HEK293T (cell line): ENCODE measurements at regions not wholly inside any gene's neighbourhood (a gene's known extent, or its start where the extent isn't known, plus 50 kb on each side); places are given as distances from the start of the nearest gene placed in this dataset.

Experiments
- CTCF ChIA-PET: fragments of 350-600 bp; formaldehyde crosslinking; extraction: SDS; loops from one replicate; lab custom pipeline; 2021; ENCODE audit warnings: antibody characterized with exemption, inconsistent platforms; lab: Yijun Ruan, JAX
- POLR2A ChIA-PET: fragments of 350-600 bp; formaldehyde crosslinking; extraction: SDS; loops from one replicate; lab custom pipeline; 2020; ENCODE audit warnings: antibody characterized with exemption, inconsistent platforms; lab: Yijun Ruan, JAX
- DNase-seq: peaks from one replicate; pipeline ENCODE4 v3.0.0; 2012; ENCODE audit warnings: mixed read lengths; ENCODE audit errors: extremely low spot score
- ARNT ChIP-seq: fragments of 450-650 bp; IDR thresholded peaks from 2 replicates; pipeline ENCODE4 v1.6.1; 2017; ENCODE audit warnings: mild to moderate bottlenecking
- BHLHE40 ChIP-seq: fragments of 450-650 bp; IDR thresholded peaks from 2 replicates; pipeline ENCODE4 v1.6.1; 2016; ENCODE audit warnings: mild to moderate bottlenecking, moderate library complexity, borderline replicate concordance
- CTBP1 ChIP-seq: fragments of 450-650 bp; IDR thresholded peaks from 2 replicates; pipeline ENCODE4 v1.6.1; 2016; ENCODE audit warnings: borderline replicate concordance
- ELF4 ChIP-seq: fragments of 450-650 bp; IDR thresholded peaks from 2 replicates; pipeline ENCODE4 v1.6.1; 2017; ENCODE audit warnings: antibody characterized with exemption
- FOXA1 ChIP-seq: fragments of 450-650 bp; IDR thresholded peaks from 2 replicates; pipeline ENCODE4 v1.6.1; 2016; ENCODE audit warnings: mild to moderate bottlenecking
- FOXK2 ChIP-seq: fragments of 450-650 bp; IDR thresholded peaks from 2 replicates; pipeline ENCODE4 v1.6.1; 2016; ENCODE audit warnings: mild to moderate bottlenecking
- FOXM1 ChIP-seq: fragments of 450-650 bp; IDR thresholded peaks from 2 replicates; pipeline ENCODE4 v1.6.1; 2017; ENCODE audit warnings: mild to moderate bottlenecking, borderline replicate concordance
- HDGF ChIP-seq: fragments of 450-650 bp; IDR thresholded peaks from 2 replicates; pipeline ENCODE4 v1.6.1; 2017; ENCODE audit warnings: antibody characterized with exemption, borderline replicate concordance
- L3MBTL2 ChIP-seq: fragments of 450-650 bp; conservative IDR thresholded peaks from 2 replicates; pipeline ENCODE4 v1.6.1; 2016; ENCODE audit warnings: mild to moderate bottlenecking
- LEF1 ChIP-seq: fragments of 450-650 bp; IDR thresholded peaks from 2 replicates; pipeline ENCODE4 v1.6.1; 2017; ENCODE audit warnings: mild to moderate bottlenecking, borderline replicate concordance
- NFRKB ChIP-seq: fragments of 450-650 bp; IDR thresholded peaks from 2 replicates; pipeline ENCODE4 v1.6.1; 2016; ENCODE audit warnings: mild to moderate bottlenecking, moderate library complexity
- SP1 ChIP-seq: fragments of 450-650 bp; IDR thresholded peaks from 2 replicates; pipeline ENCODE4 v1.6.1; 2017
- SUZ12 ChIP-seq: fragments of 450-650 bp; IDR thresholded peaks from 2 replicates; pipeline ENCODE4 v1.6.1; 2016; ENCODE audit warnings: mild to moderate bottlenecking
- TARDBP ChIP-seq: fragments of 450-650 bp; IDR thresholded peaks from 2 replicates; pipeline ENCODE4 v1.6.1; 2016
- ZNF384 ChIP-seq: fragments of 450-650 bp; IDR thresholded peaks from 2 replicates; pipeline ENCODE4 v1.6.1; 2016
- TF ChIP-seq, protein P1 (sequence below): fragments of 450-650 bp; IDR thresholded peaks from 2 replicates; pipeline ENCODE4 v1.6.1; 2016

DNA sequence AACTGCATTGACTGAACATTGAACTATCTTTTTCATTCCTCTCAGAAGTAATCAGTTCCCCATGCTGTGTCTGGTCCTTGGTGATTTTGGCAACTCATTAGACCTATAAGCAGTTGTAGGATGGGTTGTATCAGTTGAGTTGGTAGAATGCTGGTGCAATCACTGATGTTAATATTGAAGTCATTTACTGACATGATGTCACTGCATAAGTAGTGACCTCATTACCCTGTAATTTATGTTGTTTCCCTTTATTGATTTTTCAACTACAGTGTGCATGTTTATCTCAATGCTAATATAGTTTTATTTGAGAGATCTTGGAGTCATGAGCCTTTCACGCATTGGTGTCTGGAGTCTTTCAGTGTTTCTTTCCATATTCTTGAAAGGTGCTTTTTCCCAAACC is 275.0 kb downstream of the SPATA31D1 start:
- no peak for TF ChIP-seq FOXK2
- no peak for TF ChIP-seq ARNT
- TF ChIP-seq HDGF = no peak
- no peak for TF ChIP-seq NFRKB
- no peak for TF ChIP-seq BHLHE40
- TF ChIP-seq CTBP1 = no peak
- no peak for TF ChIP-seq SP1
- no peak for TF ChIP-seq SUZ12
- TF ChIP-seq ELF4 = no peak
- no peak for DNase-seq
- ChIA-PET POLR2A (no interaction called here), CTCF (no interaction called here)

DNA sequence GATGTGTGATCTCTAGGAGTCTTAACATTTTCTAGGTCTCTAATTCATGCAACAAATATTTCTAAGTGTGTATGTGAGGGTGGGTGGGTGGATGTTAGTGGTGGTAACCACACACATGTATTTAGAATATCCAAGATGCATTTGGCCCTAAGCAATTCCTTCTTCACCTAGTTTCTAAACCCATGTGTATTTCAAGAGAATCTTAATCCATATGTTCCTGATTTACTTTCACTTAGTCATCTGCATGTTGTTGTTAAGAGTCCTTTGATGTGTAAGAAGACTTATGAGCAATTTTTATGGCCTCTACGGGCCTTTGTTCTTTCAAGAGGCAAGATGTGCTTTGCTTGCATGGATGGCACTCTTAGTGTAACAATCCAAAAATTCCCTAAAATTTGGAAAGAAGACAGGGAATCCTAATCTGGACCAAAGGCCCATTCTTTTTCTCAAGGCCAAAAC is 282.6 kb downstream of the SPATA31D1 start:
- ChIA-PET CTCF (no interaction called here), POLR2A (no interaction called here)
- TF ChIP-seq ZNF384 (no peak), FOXA1 (no peak), SP1 (no peak), NFRKB (no peak), FOXM1 (no peak), LEF1 (no peak), ARNT (no peak)
- no peak for DNase-seq

DNA sequence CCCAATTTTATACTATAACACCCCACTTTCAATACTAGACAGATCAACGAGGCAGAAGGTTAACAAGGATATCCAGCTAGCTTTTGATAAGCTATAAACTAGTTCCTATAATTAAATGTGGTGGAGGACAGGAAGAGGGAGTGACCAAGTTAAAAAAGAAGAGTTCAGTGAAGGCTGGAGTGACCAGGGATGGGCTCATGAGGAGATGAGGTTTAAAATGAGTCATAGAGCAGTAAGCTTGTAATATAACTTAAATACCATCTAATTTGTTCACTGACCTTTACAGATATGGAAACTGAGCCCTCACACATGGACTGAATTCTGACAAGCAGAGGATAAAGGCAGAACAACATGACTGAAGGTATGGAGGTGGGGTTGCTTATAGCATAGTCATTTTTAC is 284.5 kb downstream of the SPATA31D1 start:
- POLR2A ChIA-PET = no interaction called here
- TF ChIP-seq FOXA1 = no peak
- no peak for TF ChIP-seq ZNF384
- no peak for TF ChIP-seq FOXK2
- TF ChIP-seq NFRKB = no peak

DNA sequence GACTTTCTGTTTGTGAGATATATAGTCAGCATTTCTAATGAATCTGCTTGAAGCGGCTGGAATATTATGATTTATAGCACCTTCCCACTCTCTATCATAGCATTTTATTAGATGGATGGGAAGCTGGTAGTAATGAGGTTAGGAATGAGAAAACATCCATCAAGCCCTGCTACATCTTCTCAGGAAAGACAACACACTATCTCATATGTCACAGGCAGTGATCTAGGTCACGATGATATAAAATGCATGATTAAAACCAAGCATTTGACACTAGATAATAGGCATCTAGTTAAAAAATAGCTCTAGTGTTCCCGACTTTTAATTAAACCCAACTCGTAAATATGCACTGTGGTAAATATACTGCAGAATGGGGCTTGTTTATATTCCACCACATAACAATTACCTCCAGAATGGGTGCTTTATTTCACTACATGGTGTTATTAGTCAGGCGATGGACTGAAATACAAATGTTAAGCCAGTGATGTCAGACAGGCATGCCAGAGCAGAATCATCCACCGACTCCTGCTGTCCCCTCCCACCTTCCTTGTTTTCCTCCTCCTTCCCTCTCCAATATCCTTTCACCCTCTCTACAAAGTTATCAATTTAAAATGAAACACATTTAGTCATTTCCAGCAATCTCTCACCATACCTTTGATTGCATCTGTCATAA is 286.8 kb downstream of the SPATA31D1 start:
- ChIA-PET CTCF (no interaction called here), POLR2A (no interaction called here)
- DNase-seq = no peak
- no peak for TF ChIP-seq L3MBTL2
- no peak for TF ChIP-seq FOXA1
- no peak for TF ChIP-seq SUZ12
- TF ChIP-seq FOXK2 = no peak
- no peak for TF ChIP-seq ELF4
- TF ChIP-seq TARDBP = no peak
- no peak for TF ChIP-seq HDGF
- TF ChIP-seq, protein P1, sequence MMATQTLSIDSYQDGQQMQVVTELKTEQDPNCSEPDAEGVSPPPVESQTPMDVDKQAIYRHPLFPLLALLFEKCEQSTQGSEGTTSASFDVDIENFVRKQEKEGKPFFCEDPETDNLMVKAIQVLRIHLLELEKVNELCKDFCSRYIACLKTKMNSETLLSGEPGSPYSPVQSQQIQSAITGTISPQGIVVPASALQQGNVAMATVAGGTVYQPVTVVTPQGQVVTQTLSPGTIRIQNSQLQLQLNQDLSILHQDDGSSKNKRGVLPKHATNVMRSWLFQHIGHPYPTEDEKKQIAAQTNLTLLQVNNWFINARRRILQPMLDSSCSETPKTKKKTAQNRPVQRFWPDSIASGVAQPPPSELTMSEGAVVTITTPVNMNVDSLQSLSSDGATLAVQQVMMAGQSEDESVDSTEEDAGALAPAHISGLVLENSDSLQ = no peak
- no peak for TF ChIP-seq ARNT
- no peak for TF ChIP-seq SP1
- no peak for TF ChIP-seq CTBP1
- no peak for TF ChIP-seq LEF1
- no peak for TF ChIP-seq ZNF384
- no peak for TF ChIP-seq FOXM1
- TF ChIP-seq BHLHE40 = no peak
- TF ChIP-seq NFRKB = no peak

More for the DNA sequence above, 284.5 kb downstream of the SPATA31D1 start:
- DNase-seq = no peak
- CTCF ChIA-PET = no interaction called here

DNA sequence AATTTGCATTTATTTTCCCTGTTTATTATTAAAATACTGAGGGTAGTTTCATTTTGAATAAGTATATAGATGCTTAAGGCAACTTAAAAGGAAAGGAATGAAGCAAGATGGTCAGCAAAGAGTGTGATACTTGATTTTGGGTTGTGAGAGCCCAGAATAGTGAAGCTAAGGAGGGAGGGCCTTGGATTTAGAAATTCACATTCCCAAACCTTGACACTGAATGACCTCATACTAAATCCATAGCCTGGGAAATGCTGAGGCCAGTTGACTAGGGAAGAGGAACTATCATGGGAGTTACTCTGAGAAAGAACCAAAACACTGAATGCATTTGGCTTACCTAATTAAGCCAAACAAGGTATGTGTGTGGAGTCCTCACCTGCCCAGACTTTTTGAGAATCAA is 292.5 kb downstream of the SPATA31D1 start:
- no peak for DNase-seq
- ChIA-PET CTCF (no interaction called here), POLR2A (no interaction called here)
- TF ChIP-seq ELF4 (no peak), HDGF (no peak), BHLHE40 (no peak), FOXM1 (no peak), ARNT (no peak), NFRKB (no peak), LEF1 (no peak), TARDBP (no peak), ZNF384 (no peak), FOXA1 (no peak), L3MBTL2 (no peak), FOXK2 (no peak)
- TF ChIP-seq, protein P1 = no peak

DNA sequence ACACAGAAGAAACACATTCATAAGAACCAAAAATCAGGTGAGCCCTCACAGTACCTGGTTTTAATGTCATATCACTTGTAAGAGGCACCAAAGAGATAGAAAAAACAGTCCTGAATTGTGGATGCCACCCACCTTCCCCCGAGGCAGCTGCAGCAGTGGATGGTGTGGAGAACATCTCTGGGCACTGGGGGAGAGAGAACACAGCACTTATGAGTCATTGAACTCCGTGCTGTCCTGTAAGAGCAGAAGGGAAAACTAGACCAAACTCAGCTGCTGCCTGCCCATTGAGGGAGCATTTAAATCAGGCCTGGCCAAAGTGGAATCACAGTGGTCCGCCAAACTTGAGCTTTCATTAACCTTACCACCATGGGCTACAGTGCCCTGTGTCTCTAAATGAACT is 296.2 kb downstream of the SPATA31D1 start:
- DNase-seq = no peak
- TF ChIP-seq LEF1 = no peak
- no peak for TF ChIP-seq FOXM1
- TF ChIP-seq CTBP1 = no peak
- no peak for TF ChIP-seq SUZ12
- TF ChIP-seq ZNF384 = no peak
- TF ChIP-seq HDGF = no peak
- TF ChIP-seq SP1 = no peak
- no peak for TF ChIP-seq FOXK2
- TF ChIP-seq L3MBTL2 = no peak
- no peak for TF ChIP-seq TARDBP
- no peak for TF ChIP-seq BHLHE40
- TF ChIP-seq FOXA1 = no peak
- TF ChIP-seq, protein P1 = no peak
- no peak for TF ChIP-seq ELF4
- TF ChIP-seq NFRKB = no peak
- TF ChIP-seq ARNT = no peak
- ChIA-PET POLR2A (no interaction called here), CTCF (no interaction called here)
